DMS53 (cell line): ENCODE measurements at regions not wholly inside any gene's neighbourhood (a gene's known extent, or its start where the extent isn't known, plus 50 kb on each side); places are given as distances from the start of the nearest gene placed in this dataset.
"Not testable (repeated sequence)": the region's sequence is repeated elsewhere in the genome, so short reads cannot be mapped to it uniquely, and the experiment has no call there.

Experiments
- DNase-seq: peaks from one replicate; lab custom pipeline; 2025; lab: John Stamatoyannopoulos, UW

DNA sequence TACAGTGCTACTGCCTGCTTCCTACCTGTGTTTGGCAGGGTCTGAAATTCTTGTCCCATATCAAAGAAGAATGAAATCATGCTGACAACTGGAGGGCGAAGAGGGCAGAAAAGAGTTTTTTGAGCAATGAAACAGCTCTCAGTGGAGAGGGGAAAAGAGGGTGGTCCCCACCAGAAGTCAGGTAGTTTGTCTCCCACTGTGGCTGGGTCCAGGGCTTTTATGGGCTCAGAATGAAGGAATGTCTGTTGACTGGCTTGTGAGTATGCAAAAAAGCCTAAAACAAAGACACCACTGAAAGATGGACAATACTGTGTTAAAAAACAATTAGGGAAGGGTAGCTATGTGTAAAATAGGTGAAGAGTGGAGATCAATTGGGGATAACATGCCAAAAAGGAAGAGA is 115.0 kb downstream of the ADAM29 start:
- DNase-seq = no peak

DNA sequence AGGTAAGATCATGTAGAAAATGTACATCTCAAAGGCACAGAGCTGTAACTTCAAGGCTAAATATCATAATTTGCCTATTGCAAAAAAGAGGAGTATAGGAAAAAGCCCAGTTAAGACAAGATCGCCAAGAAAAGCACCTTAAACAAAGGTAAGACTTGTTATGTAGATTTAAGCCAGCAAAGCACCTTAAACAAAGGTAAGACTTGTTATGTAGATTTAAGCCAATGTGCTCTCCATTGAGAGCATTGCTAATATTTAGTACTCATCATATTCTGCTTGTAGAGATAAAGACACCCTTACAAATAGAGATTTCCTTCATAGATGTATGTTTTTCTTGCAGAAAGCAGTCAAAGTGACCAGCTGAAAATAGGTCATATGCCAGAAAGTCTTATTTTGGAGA is 115.8 kb downstream of the ADAM29 start:
- DNase-seq = no peak

DNA sequence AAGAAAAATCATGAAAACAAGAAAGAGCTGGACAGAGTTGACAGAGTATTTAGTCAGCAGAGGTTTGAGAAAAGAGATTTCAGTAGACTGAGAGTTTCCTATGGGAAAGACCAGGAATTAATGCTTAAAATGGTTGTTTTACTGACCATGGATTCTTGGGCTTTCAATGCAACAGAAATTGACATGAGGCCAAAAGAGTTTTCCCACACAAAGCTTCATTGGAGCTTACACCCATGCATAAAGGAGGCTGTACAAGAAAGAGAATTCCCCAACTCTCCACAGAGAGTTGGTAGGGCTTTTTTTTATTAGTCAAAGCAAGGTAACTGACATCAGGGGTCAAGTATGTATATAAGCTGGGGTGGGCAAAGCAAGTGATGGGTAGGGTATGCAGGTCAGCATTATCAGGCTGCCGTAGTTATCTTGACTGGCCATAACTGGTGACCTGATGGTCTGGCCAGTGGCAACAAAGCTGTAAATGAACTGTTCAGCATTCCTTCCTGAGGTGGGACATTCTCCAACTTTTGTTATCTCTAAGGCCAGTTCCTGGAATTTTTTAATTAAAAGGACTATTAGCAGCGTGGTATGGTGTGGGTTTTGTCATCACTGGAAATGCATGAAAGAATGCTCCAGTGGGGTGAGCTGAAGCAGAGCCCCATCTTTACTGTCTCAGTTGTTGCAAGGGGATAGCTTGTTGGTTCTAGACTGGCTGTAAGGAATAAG is 117.0 kb downstream of the ADAM29 start:
- DNase-seq = no peak

DNA sequence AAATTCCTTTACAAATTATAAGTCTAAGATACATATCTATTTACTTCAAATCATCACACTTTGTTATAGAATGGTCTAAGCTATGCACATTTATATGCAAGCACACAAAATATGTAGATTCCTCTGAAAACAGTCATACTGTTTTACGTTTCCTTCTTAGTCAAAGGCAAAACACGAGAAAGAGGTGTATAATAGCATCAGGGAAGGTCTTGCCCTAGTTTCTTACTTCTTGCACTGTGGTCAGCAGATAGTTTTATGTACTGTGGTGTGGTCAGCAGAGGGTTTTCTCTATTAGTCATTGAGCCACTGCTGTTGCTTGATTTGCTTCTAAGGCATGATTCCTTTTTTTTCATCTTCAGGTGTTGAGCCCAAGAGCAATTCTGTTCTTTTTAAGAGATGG is 117.7 kb downstream of the ADAM29 start:
- no peak for DNase-seq

DNA sequence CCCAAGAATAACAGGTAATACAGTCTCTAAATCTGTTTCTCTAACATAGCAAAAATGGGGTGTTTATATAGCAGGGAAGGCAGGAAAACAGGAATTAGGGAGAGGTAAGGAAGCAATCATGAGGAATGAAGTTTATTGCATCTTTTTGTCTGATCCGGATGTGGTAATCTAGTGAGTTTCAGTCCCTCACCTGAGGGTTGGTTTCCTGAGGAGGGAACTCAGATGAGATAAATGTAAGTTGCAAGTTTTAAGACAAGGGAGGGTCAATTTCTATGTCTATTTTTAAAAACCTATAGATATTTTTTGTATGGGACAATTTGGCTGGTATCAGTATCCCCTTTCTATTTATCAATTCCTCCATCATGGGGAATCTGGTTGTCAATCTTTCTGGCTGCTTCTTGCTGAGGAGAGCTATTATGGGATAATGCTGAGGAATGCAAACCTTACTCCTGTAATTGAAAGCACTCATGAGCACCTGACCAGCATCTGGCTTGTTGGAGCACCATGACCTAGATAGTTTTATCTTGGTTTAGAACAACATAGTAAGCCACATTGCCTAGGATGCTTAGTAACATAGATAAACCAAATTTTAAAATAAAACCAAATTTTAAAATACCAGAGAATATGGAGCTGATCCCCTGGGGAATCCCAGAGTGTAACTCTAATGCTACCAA is 130.1 kb downstream of the ADAM29 start:
- DNase-seq = no peak

DNA sequence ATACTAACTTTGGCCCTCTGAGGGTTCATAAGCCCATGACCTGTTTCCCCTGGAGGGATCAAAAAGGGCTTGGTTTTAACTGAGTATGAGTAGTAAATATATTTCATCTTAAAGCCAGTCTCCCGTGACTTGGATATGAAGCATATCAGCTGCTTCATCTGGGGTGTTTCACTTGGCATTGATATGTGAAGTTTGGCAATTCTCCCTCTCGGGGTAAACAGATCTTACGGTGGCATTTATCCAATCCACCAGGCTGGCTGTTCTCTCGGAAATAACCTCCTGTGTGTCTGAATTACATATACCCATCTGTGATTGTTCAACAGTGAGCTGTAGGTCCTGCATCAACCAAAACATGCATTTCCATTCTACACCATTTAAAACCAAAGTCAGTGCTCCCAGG is 130.7 kb downstream of the ADAM29 start:
- no peak for DNase-seq

DNA sequence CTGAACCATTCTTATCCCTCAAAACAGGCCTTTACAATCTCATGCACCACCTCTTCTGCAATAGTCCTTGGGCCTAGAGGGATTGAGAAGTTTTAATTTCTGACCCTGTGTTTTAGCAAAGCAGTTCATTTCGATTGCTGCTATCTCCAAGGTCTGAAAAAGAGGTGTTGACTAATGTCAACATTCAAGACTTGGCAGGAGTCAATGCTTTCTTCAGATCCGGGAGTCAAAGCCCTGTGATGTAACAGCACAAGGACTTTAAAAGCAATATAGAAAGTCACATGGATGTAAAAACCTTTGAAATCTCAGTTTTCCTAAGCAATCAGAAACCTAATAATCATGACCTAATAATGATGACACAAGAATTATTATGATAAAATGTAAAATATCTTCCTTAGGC is 133.8 kb downstream of the ADAM29 start:
- DNase-seq = no peak

DNA sequence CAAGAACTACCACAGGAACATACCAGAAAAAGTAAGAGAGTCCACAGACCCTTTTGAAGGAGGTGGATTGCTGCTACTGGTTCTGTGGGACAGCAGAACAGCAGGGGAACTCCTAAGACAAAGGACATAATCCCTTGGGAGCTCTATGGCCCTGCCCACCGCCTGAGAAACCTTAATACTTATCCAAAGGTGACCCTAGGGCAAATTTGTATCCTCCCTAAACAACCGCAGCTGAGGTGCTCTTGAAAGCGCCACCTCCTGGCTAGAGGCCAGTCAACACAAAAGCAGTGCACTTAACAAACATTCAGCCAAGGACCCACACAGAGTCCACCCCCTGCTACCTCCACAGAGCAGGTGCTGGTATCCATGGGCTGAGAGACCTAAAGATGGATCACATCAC is 136.8 kb downstream of the ADAM29 start:
- DNase-seq = peak; percentile 78

DNA sequence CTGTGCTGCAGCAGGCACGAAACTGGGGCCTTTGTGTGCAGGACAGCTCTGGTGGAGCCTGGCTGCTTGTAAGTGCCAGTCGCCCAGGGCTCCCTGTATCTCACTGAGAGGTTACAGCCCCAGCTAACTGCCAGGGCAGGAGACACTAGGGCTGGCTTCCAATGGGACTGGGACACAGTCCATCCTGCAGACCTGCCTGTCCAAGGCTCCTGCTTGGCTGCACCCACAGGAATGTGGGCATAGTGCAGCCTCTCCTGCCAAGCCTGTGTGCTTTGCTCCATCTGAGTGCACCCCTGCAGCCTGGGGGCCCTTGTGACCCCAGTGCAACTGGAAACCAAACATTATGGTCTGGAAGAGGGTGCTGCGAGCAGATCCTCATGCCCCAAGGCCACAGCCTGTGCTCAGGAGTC is 144.0 kb downstream of the ADAM29 start:
- no peak for DNase-seq

DNA sequence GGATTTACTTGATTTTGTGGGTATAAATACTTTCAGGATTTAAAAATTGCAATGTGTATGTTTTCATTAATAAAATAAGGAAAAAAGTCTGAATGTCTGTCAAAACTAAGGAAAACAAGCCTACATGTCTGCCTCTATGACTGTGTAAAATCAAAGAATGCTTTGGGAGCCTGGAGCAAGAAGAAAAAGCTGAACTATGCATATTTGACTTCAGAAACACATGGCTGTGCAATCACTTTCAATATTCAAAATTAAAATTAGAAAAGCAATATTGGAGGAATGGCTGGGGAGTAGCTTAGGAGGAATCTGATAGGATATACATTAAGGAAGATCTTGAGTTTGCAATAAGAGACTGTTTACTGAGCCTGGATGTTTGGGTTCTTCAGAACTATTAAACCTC is 147.1 kb downstream of the ADAM29 start:
- no peak for DNase-seq

DNA sequence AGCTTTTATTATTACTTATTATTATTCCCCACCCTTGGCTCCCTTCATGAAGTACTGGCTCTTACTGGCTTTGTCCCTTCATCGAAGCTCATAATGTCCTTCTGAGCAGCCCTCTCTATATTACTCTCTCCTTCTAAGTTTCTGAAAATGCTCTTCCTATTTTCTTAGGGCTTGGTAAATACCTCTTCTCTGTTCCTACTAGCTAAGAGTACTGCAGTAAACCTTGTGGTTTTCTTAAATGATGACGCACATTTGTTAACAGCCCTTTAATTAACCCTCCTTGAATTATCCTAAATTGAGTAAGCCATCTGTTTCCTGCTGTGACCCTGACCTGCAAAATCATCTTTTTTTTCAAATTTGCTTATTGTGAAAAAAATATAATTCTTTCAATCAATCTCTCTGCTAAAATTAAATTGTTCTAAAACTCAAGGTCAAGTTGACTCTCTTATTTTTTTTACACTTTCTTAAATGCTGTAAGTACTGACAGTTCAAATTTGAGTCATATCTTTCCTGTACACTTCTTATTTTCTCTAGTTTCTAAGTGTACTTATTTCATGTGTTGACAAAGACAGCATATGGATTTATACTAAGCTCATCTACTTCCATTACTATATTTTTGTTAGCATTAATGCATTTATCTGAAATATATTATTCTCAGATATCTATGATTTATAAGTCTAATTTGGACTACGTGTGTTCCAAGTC is 148.9 kb downstream of the ADAM29 start:
- DNase-seq = no peak

DNA sequence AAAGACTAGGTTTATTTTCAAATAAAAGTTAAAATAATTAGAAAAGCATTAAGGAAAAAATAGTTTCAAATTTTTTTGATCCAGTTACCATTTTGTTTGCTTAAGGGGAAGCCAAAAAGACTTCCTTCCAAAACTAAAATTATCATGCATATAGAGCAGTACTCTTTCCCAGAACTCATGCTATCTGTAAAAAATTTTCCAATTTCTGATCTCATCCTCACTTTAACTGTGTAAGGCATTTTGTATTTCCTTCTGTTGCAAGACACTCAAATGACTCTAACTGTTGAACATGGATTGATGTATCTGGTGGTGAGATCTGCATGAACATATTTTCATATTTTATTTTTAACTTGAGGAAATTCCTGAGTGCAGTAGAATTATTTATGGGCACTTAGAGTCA is 150.1 kb downstream of the ADAM29 start:
- peak; percentile 4 for DNase-seq

DNA sequence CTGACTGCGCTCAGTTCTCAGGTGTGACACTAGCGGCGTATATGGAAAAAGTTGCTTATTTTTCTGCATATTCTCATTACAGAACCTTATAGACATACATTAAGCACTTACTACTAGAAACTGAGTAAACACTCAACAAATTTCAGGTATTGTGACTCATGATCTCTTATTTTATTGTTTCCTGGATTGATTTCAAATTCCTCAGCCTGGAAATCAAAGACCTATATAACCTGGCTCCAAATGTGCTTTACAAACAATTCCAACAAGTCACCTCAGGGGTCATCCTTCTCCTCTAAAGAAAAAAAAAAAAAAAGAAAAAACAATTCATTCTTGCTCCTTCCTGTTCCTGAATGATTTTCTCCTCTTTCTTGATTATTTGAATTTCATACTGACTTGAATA is 152.3 kb downstream of the ADAM29 start:
- peak; percentile 61 for DNase-seq

DNA sequence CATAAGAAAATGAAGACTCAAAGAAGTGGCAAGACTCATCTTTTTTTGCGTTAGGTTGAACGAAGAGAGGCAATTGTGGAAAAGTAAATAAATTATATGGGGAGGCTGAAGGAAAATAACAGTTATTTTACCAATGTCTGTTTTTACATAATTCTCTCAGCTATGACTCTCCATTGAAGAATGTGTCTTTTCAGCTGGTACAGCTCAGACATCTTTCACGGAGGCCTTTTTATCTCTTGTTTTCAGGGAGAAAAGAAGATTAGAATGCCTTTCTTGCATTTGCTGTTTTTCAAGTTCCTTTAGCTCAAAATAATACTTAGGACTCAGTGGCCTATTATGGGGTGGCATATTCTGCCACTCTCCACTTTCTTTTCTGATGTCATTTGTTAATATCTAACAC is 153.0 kb downstream of the ADAM29 start:
- no peak for DNase-seq

DNA sequence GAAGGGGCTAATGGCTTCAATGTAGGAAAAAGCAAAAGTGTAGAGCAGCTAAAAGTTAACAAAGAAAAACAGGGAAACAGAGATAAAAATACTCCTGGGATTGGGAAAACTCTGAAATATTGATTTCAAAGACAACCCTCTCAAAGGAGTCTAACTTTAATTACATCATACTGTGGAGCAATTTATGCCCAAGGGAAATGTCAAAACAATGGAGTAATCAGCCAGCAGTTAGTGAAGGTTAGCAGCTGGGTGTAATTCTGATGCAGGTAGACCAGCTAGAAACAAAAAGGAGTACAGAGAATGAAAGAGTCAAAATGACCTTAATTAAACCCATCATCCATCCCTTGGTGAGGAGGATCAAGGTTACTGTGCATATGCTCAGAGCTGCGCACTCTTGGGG is 169.0 kb downstream of the ADAM29 start:
- DNase-seq = no peak

DNA sequence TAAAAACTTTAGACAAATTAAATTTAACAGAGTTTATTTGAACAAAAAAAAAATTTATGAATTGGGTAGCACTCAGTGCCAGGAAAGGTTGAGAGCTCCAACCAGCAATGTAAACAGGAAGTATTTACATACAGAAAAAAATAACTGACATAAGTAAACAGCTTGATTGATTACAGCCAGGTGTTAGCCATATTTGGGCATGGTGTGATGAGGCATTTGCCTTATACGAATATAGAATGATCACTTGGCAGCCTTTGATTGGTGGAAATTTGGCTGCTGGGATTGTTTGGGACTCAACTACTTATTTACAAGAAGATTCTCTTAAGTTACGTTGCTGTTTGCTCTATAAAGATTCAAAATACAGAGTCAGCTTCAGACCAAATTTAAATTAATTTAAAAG is 172.0 kb downstream of the ADAM29 start:
- DNase-seq = peak; percentile 90

DNA sequence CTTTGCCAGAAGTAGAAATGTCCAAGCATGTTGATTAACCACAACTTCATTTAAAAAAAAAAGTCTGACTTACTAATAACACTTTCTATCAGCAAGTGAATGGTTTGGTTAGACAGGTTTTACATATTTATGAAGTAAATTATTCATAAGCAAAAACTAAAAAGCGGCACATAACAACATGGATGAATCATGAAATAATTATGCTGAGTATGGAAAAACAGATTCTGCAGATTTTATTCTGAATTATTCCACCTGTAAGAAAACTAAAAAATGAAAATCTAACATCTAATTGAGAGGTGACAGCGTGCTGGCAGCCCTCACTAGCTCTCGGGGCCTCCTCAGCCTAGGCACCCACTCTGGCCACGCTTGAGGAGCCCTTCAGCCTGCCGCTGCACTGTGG is 173.5 kb downstream of the ADAM29 start:
- no peak for DNase-seq

DNA sequence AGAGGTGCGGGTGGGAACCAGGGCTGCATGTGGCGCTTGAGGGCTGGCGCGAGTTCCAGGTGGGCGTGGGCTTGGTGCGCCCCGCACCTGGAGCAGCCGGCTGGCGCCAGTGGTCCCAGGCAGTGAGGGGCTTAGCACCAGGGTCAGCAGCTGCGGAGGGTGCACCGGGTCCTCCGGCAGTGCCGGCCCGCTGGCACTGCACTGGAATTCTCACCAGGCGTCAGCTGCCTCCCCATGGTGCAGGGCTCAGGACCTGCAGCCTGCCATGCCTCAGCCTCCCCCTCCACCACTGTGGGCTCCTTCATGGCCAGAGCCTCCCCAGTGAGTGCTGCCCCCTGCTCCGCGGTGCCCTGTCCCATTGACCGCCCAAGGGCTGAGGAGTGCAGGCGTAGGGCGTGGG is 174.0 kb downstream of the ADAM29 start:
- DNase-seq = no peak

DNA sequence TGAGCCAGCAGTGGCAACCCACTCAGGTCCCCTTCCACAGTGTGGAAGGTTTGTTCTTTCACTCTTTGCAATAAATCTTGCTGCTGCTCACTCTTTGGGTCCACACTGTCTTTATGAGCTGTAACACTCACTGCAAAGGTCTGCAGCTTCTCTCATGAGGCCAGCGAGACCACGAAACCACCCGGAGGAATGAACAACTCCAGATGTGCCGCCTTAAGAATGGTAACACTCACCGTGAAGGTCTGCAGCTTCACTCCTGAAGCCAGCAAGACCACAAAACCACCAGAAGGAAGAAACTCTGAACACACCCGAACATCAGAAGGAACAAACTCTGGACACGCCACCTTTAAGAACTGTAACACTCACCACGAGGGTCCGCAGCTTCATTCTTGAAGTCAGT is 174.9 kb downstream of the ADAM29 start:
- not testable (repeated sequence) for DNase-seq

DNA sequence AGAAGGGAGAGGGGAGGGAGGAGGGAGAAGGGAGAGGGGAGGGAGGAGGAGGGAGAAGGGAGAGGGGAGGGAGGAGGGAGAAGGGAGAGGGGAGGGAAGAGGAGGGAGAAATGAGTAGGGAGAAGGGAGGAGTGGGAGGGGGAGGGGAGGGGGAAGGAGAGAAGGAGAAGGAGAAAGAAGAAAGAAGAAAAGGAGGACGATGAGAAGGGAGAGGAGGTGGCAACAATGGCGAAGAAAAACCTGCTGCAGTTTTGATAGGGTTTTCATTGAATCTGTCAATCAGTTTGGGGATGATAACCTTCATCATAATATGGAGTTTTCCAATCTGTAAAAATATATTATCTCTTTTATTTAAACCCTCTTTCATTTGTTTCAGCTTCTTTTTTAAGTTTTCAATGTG is 185.2 kb downstream of the ADAM29 start:
- DNase-seq = no peak

DNA sequence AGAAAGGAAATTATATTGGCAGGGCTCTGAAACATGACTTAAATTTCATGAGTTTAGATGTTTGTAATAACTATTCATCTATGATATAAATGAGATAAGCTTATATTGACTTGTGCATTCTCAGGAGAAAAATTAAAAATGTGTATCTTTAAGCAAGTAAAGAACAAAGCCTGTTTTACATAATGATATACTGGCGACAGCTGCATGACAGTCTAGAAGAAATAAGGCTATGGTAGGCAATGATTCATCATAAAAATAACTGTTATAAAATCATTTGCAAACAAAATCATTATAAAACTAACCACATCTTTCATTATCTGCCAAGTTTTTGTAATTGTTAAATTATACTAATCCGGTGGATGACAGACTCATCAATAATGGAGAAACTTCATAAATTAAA is 188.1 kb downstream of the ADAM29 start:
- no peak for DNase-seq

DNA sequence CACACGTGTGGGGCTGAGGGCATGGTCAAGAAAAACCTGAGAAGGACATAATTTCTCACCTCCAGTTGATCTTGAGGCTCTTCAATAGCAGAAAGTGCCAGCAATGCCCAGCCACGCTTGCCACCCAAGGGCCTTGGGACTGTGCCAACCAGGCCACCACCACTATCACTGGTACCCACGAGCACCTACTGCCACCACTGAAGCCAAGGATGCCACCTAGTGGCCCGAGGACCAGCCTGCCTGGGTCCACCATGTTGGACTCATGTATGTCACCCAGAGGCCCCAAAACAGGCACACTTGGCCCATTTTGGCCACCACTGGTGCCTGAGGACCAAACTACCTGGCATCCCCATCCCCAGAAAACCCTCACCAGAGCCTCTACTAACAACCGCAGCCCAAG is 191.8 kb downstream of the ADAM29 start:
- DNase-seq = peak; percentile 50

DNA sequence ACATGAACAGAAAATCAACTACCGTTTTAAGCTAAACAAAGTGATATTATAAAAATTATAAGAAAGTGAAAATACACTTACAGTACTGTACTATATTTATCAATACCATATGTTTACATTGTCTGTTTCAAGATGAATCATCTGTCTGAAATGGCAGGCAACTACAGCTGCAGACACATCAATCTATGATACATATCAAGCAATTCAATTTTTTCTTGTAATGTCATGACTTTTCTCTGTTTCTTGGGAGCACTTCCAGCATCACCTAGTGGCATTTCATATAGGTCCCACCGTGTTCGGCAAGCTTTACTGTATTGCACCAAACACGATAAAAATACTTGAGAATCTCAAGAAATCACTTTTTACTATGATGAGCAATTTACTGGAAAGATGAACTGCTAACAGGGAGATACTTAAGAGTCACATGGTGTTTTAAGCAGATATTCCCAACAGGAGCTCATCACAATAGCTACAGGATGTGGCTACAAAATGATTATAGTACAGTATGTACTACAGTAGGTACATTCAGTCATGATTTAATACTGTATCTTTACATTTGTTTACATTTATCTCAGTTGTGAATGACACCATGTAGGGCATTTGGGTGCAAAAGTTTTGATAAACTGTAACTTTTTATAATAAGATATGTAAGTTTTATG is 207.4 kb downstream of the ADAM29 start:
- DNase-seq = peak; percentile 31
